Stimulated activated CD4-positive, alpha-beta T cell treated with anti-CD3 and anti-CD28 coated beads, Interleukin-12 subunit alpha, Interleukin-12 subunit beta, amount 100 ng/mL, for 4 hours (primary cell): ENCODE measurements at regions not wholly inside any gene's neighbourhood (a gene's known extent, or its start where the extent isn't known, plus 50 kb on each side); places are given as distances from the start of the nearest gene placed in this dataset.
"Not testable (repeated sequence)": the region's sequence is repeated elsewhere in the genome, so short reads cannot be mapped to it uniquely, and the experiment has no call there.

ENCODE experiments used
- DNase-seq: peaks from one replicate; pipeline ENCODE4 v3.0.0-alpha.2; 2020

DNA sequence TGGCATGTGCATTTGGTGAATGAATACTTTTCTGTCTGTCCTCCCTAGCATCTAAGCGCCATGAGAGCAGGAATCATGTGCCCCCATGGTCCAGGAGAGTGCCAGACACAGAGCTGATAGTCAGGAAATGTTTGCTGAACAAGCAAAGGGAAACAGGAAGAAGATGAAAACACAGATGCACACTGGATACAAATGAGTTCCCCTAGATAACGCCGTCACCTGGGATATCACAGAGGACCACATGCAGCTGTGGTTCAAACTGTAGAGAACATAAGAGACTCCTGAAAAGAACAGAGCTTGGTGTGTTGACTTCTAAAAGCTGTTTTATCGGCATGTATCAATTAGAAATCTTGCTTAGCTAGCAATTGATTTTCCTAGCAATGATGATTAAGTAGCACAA lies 293.7 kb downstream of the BTBD3 start:
- DNase-seq, result no peak

DNA sequence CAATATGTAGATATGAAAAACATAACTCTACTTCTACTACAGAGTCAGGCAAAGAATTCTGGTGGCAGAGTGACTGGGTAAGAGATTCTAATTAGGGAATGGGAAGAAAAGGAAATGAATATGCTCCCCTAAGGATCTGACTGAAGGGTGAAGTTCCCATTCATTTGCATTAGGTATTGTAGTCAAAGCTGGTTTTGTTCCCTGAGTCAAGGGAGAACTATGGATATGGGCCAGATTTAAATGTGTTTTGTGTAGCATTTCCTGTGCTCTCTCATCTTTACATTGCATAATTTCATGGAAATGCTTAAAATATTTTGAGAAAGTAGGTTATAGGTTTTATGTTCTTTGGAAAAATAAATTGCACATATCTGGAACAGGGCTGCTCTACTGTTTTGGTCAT lies 299.7 kb downstream of the BTBD3 start:
- DNase-seq, result no peak

GRCh38 chr20:12219798-12220197 lies 302.1 kb downstream of the BTBD3 start:
- no peak for DNase-seq

- DNase-seq, result no peak
Measured at GRCh38 chr20:12223057-12223456, 305.4 kb downstream of the BTBD3 start.

DNA sequence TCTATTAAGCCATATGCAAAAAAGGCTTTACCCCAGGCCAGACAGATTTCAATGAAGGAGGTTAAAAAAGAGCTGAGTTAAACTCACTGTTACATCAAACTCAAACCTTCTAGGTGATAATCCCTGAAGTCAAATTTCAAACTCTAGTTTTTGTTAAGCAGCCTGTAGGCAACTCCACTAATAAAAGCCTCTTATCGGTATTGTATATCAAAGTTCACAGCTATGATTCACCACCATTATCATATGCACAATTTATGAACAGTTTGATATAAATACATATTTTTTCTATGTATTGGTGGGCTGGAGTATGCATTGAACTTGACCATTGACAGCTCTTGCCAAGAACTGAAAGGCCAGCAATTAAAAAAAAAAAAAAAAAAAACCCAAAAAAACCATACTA lies 308.2 kb downstream of the BTBD3 start:
- no peak for DNase-seq

- no peak for DNase-seq
Measured at GRCh38 chr20:12229891-12230290, 312.2 kb downstream of the BTBD3 start.

DNA sequence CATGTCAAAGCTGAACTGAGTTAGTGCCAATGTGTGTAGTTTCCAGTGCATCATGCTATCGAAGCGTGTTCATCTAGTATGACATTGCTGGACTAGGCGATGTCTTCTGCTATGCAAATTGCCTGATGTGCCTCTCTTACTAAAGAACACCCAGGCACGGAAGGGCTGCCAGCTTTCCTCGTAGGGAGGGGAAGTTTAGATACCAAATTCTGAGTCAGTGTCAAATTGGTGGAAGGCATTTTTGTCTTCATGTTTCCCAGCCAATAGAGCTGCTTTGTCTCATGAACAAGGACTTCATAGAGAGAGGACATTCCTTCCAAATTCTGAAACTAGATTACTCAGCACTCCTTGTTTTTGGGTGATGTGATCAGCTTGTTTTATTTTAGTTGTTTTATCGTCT lies 320.1 kb downstream of the BTBD3 start:
- no peak for DNase-seq

- DNase-seq, result no peak
Measured at GRCh38 chr20:12241065-12241464, 323.4 kb downstream of the BTBD3 start.

DNA sequence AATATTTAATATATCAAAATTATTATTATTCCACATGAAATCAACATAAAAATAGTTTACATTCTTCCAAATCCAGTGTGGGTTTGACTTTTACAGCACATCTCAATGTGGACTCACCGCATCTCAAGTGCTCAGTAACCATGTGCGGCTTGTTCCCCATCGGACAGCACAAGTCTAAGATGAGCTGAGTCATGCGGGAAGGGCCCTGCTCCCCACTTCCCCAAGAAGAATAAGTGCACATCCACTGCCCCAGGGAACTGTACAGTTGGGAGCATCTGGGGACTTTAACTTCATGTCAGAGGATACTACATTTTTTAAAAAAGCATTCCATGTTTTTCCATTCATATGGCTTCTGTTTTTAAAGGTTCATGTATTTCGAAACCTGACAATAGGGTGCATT lies 325.6 kb downstream of the BTBD3 start:
- no peak for DNase-seq

GRCh38 chr20:12248481-12248880 lies 330.8 kb downstream of the BTBD3 start:
- DNase-seq, result no peak

DNA sequence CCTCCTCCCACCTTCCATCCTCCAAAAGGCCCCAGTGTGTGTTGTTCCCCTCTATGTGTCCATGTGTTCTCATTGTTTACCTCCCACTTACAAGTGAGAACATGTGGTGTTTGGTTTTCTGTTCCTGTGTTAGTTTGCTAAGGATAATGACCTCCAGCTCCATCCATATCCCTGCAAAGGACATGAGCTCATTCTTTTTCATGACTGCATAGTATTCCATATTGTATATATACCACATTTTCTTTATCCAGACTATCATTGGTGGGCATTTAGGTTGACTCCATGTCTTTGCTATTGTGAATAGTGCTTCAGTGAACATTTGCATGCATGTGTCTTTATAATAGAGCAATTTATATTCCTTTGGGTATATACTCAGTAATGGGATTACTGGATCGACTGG lies 333.0 kb downstream of the BTBD3 start:
- DNase-seq, result not testable (repeated sequence)

DNA sequence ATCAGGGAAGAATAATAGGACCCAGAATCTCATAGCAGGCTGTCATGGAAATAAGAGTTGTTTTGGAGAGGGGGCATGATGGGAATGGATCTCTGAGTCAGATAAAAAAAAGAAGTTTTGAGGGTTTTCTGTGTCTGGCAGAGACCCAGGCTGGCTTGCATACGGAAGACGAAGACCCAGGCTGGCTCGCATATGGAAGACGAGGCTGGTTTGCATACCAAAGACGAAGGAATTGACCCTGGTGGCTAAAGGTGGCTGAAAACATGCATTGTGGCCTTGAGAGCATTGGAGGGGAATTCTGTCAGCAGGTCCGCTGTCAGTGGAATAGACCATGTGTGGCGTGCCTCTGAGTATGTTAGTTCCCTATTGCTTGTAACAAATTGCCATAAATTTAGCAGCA lies 335.1 kb downstream of the BTBD3 start:
- DNase-seq, result no peak

DNA sequence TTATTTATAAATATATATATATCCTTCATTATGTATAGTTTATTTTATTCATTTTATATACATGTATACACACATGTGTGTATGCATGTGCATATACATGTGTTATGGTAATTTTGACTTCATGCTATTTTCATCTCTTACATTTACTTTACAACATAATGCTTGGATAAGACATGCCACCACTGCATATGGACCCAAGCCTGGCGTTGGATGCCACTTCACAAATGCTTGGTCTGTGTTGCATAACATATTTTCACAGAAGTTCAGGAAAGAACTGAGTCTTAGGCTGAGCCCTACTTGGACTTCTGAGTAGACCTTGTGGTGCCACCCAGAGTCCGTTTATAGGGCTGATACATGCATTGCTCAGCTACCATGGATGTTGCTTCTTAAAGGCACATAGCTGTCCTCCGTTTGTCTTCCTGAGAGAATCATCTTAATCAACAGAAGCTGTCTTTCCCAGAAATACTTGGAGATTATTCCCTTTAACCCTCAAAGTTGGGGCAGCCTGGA lies 337.8 kb downstream of the BTBD3 start:
- DNase-seq, result no peak

- no peak for DNase-seq
Measured at GRCh38 chr20:12256806-12257205, 339.1 kb downstream of the BTBD3 start.

DNA sequence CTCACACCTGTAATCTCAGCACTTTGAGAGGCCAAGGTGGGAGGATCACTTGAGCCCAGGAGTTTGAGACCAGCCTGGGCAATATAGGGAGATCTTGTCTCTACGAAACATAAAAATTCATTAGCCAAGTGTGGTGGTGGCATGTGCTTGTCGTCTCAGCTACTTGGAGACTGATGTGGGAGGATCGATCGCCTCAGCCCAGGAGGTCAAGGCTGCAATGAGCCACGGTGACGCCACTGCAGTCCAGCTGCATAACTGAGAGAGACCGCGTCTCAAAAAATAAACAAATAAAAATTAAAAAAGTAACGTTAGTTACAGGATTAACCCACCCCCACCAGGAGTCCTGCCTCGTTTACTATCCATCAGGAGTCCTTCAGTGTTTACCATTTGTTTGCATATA lies 345.1 kb downstream of the BTBD3 start:
- DNase-seq, result no peak

GRCh38 chr20:12264711-12265110 lies 347.0 kb downstream of the BTBD3 start:
- DNase-seq, result no peak

- DNase-seq, result no peak
Measured at GRCh38 chr20:12265662-12266061, 348.0 kb downstream of the BTBD3 start.

- no peak for DNase-seq
Measured at GRCh38 chr20:12269579-12269978, 351.9 kb downstream of the BTBD3 start.

- no peak for DNase-seq
Measured at GRCh38 chr20:12270863-12271262, 353.2 kb downstream of the BTBD3 start.

GRCh38 chr20:12276011-12276673 lies 358.4 kb downstream of the BTBD3 start:
- DNase-seq, result no peak

GRCh38 chr20:12287575-12287974 lies 369.9 kb downstream of the BTBD3 start:
- DNase-seq, result no peak

DNA sequence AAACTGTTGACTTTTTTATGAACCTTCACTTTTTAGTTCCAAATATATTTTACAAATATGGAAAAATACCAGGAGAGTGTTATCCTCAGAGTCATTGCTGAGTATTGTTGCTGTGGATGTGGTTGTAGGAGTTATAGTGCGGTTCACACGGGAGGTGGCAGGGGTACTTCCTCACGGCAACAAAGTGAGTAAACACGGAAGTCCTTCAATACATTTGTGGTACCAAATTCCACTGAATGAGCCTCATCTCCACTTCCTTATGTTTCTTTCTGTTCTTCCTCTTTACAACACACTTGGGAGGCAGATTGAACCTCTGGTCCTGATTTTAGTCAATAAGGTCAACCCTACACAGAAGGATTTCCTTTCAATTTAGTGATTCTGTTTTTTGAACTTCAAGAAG lies 371.8 kb downstream of the BTBD3 start:
- no peak for DNase-seq

GRCh38 chr20:12291386-12291785 lies 373.7 kb downstream of the BTBD3 start:
- no peak for DNase-seq

GRCh38 chr20:12293900-12294299 lies 376.2 kb downstream of the BTBD3 start:
- no peak for DNase-seq

DNA sequence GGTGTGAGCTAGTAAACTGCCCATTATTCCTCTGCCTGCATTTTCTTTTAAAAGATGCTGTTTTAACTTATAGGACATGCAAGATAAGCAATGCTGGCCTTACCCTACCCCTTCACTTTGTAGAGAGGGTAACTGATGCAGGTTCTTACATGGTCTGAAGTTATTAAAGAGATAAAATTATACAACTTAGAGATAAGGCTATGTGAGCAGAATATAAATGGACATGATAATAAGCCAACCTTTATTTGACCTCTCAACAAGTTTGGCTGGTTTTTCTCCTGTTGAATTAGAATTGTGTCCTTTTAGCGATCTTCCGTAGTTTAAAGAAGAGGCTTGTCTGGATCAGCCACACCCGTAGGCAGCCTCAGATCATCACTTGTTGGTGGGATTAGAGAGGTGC lies 377.0 kb downstream of the BTBD3 start:
- no peak for DNase-seq
